Epidermal melanocyte (primary cell): ENCODE measurements at regions not wholly inside any gene's neighbourhood (a gene's known extent, or its start where the extent isn't known, plus 50 kb on each side); places are given as distances from the start of the nearest gene placed in this dataset.
"Not testable (repeated sequence)": the region's sequence is repeated elsewhere in the genome, so short reads cannot be mapped to it uniquely, and the experiment has no call there.

Source experiments
- DNase-seq: peaks from one replicate; pipeline ENCODE4 v3.0.0; 2011; ENCODE audit warnings: low spot score; ENCODE audit not compliant: insufficient read length

DNA sequence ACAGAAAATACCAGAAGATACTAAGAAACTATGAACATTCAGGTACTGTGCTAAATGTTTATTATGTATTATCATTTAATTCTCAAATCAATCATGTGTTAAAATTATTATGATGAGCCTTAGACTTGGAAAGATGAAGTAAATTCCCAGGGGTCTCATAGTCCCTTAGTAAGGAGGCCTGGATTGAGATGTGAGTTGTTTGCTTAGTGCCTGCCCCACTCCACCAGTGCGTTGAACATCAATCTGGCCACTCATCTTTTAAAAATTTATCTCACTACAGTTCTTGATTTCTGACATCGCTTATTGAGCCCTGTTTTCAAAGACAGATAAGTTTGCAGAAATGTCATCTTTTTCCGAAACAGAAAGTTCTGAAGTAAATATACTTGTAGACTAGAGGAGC, 618.4 kb upstream of the SEMA3D start:
- DNase-seq = no peak

DNA sequence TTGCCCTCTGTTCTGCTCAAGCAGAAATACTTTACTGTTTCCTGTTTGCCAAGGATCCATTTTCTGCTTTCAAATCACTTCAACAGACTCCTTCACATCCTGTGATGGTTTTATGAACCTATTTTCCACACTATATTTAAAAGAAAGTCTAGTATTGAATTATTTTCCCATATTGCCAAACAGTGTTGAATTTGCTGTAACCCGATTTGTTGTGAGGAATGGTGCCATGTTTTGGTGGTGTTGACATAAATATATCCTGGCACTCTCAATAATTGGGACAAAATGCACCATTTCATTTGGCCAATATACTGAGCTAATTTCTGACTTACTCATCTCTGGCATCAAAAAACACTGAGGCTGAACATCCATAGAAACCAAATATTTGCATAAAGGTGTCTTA, 615.4 kb upstream of the SEMA3D start:
- no peak for DNase-seq

DNA sequence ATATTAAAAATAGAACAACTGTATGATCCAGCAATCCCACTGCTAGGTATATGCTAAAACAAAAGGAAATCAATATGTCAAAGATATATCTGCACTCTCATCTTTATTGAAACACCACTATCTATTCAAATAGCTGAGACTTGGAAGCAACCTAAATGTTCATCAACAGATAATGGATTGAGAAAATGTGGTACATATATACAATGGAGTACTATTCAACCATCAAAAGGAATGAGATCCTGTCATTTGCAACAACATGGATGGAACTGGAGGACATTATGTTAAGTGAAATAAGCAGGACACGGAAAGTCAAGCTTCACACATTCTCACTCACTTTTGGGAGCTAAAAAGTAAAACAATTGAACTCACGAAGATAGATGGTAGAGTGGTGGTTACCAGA, 610.1 kb upstream of the SEMA3D start:
- no peak for DNase-seq

DNA sequence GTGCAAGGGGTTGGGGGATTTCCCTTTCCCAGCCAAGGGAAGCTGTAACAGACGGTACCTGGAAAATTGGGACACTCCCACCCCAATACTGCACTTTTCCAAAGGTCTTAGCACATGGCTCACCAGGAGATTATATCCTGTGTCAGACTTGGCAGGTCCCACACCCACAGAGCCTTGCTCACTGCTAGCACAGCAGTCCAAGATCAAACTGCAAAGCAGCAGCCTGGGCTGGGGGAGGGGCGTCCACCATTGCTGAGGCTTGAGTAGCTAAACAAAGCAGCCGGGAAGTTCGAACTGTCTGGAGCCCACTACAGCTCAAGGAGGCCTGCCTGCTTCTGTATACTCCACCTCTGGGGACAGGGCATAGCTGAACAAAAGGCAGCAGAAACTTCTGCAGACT, 604.2 kb upstream of the SEMA3D start:
- DNase-seq = not testable (repeated sequence)

DNA sequence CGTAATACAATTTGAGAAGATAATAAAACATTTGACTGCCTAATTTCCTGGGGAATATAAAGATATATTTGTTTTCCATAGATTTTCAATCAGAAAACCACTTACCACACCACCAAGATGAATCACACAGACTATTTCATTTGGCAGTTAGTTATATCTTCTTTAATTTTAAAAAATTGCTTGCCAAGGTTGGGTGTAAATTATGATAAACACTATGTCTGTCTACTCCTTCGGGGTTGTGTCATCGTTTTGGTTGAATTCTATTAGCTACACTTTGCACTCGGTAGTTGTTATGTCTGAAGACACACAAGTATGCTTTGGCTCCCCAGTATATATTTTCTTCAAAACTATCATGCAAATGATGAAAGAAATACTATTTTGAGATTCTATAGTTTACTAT, 594.8 kb upstream of the SEMA3D start:
- no peak for DNase-seq

DNA sequence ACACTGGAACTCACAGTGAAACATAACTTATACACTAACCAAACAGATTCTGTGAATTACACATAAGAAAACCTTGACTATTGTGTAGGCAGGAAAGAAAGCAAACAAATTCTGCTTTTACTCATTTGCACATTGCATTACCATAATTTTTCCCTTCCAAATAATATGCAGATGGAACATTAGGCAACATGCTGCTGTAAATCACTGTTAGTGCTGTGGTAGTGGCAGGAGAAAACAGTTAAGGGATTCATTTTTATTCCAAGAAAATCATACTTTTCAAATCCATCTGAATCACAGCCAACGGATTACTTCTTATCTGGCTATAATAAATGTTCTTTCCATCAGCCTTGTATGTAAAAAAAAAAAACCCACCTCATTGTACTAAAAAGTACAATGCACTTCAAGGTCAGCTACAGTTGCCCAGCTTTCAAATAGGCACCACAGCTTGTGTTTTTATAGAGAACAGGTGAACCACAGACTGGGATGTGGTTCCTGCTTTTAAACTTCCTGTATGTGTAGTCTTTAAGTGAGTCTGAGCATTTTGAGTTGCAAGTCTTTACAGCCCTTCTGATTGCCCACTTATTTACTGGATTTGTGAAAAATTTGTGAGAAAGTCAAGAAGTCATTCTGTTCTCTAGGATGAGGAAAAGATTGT, 590.0 kb upstream of the SEMA3D start:
- DNase-seq = no peak

DNA sequence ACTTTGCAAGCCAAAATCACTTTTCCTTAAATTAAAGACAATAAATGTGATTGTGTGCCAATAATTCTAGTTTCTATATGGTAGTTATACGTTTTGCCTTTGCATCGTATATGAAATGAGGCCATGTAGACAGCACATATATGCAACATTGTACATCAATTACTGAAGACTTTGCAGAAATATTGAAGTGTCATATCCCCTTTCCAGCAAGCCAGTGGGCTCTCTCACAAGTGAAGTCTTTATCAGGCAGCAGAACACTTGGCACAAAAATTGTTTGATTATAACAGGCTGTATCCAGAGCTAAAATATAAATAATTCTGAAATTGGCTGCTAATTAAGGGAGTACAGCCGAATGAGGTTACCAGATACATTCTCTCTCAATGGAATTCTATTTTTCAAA, 588.6 kb upstream of the SEMA3D start:
- no peak for DNase-seq

DNA sequence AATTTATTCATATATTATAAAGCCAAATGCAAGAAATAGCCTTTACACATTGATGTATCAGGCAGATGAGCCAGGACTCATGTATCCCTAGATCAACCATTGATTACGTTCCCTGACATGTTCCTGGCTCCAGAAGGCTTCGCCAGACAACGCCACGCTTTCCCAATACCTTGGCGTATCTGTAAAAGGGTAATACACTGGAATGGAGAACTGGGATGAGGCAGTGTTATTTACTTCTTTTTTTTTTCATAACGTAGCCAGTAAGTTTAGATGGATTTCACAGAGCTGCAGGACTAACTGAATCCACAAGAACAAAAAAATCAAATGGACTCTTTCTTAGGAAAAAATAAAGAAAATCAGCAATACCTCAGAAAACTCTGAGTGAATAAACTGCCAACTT, 588.1 kb upstream of the SEMA3D start:
- DNase-seq = no peak

DNA sequence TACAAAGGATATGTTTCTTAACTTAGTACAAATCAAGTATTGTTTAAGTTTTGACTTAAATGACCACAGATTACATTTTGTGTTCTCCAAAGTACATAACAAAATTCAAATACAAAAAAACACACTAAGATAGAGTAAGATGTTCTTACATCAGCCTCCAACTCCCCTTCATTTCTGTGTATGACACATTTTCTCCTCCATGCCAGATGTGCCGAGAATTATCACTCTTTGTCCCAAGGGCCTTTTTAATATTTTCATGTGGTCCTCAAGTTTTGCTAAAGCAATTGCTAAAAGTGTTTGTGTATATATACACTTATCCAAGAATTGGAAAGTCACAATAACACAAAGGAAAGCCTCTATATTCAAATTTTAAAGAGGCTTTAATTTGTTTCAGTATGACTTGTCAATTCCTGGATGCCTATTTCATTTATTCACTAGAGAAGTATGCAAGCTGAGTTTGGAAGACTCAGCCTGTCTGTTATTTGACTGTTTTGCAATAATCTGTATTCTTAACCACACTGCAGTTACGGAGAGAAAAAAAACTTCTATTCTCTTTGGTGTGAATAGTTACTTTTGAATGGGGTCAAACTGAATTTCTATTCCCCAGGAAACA, 586.4 kb upstream of the SEMA3D start:
- DNase-seq = no peak

DNA sequence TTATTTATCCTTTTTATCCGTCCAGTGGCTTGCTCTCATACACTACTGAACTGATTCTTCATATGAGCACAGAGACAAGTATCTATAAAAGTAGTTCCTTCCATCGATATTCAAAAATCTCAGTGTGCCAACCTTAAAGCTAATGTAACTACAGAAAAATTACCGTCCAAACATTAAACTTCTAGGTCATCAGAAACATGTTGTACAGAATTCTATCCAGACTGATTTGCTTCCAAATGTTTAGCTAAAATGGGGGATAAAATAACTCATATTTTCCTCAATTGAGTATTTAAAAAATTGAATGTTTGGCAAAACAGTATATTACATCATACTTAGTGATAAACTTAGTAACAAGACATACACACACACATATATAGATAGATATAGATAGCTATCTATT, 584.7 kb upstream of the SEMA3D start:
- no peak for DNase-seq

DNA sequence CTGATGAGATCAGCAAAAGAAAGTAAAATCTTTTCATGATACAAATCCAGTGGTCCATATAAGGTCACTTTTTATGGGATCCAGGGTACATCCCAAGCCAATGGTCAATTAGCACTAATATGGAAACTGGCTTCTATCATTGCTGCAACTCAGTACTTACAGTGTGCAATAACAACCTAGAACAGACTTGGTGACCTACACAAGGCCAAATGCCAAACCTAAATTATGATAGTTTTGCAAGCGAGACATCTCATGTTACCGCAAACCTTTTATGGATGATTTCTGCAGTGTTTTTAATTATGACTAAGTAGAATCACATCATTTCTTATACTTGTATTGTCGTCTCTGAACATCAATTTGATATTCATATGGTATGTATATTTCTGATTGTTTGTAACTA, 583.5 kb upstream of the SEMA3D start:
- DNase-seq = no peak

DNA sequence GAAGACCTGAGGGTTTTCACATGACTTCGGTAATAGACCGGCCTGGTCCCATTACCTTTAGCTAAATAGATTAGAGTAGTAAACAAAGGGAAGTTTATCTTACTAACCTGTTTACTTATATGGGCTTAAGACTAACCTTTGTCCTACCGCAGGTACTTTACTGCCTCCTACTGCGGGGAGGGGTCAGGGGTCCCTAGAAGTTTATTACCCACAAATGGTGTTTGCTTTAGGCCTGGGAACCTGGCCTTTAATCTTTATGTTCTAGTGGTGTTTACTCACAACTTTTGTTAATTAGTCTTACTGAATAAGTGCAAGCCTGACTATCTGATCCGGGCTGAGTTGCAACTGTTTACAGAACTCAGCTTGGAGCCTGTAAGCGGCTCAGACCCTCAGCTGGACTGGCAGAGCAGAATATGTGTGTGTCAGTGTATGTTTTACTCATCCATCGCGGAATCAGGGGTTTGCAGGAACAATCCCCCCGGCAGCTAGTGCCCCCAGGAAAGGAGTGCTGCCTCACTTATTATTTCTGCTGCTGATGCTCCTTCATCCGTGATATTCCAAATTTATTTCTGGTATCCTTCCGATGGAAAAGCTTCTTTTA, 578.9 kb upstream of the SEMA3D start:
- no peak for DNase-seq

DNA sequence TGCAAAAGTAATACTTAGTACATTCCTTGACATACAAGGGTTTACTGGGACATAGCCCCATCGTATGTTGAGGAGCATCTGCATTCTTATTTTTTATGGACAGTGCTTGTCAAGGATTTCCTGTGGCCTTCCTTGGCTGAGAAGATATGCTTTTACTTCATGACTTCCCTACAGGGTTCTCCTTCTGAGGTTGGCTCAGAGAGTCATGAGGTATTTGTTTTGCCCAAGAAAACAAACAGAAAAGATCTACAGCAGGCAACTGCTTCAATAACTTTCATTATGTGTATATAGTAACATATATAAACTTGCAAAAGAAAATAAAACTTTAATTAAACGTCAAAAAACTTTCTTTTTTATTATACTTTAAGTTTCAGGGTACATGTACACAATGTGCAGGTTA, 577.2 kb upstream of the SEMA3D start:
- DNase-seq = no peak

DNA sequence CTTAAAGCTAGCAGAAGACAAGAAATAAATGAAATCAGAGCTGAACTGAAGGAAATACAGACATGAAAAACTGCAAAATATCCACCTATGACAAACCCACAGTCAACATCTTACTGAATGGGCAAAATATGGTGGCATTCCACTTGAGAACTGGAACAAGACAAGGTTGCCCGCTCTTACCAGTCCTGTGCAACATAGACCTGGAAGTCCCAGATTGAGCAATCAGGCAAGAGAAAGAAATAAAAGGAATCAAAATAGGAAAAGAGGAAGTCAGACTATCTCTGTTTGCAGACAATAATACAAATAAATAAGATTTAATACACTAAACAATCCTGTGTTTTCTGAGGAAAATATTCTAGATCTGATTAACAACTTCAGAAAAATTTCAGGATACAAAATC, 570.5 kb upstream of the SEMA3D start:
- DNase-seq = no peak

DNA sequence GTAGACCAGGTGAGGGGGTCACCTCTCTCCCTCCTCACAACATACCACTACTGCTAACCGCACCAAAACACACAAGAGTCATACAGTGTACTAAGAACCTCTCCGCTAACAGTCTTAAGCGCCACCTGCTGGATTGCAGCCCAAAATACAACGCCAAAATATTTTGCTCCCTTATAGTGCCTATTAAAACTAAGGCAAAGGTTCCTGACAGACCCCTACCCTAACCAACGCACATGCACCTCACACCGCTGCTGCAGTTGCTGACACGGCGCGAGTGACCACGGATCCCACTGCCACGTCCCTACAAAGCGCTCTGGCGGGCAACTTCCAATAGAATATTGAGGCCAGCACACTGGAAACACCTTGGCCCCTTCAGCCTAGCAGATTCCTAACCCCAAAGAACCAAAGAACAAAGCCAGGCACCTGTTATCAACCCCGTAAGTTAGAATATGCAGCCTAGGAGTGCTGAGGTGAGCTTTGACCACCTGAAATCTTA, 563.6 kb upstream of the SEMA3D start:
- no peak for DNase-seq

DNA sequence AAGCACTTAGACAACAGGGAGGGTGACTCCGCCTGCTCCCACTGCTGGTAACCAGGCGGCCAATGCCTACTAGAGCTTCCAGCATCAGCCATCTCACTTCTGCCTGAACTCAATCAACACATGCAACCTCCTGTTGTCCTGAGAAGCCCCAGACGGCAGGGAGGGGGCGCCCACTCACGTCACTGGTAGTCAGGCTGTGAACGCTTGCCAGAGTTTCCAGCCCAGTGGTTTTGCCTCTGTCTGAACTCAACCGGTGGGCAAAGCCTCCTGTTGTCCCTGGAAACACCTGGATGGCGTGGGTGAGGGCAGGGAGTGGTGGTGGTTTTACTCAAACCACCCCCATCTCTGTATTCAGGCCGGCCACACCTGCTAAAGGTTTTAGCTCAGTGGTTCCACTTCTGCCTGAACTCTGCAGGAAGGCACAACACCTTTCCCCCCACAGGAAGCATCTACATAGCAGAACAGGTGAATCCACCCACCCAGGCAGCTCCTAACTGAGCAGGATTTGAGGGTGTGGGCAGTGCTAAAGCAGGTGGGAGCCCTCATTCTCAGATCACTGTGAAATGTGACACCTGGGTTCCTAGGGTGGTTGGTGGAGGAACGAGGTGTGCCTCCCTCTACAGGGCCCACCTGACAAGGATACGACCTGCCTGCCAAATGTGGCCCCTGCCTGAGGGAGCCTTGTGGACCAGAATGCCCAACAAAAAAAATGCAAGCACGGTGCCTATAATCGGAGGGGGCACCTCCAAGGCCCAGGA, 563.0 kb upstream of the SEMA3D start:
- no peak for DNase-seq

DNA sequence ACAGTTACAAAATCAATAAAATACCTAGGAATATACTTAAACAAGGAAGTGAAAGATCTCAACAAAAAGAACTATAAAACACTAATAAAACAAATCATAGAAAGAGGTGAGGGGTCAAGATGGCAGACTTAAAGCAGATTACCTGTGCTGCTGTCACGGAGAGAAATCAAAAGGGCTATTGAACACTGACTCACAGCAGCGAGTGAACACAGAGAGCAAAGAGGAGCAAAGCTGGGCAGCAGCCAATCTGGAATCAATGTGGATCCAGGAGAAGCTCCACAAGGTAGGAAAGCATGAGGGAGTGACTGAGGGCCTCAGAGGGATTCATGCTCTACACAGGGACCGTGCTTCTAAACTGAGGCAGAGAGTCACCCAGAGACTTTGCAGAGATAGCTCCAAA, 562.0 kb upstream of the SEMA3D start:
- DNase-seq = no peak

DNA sequence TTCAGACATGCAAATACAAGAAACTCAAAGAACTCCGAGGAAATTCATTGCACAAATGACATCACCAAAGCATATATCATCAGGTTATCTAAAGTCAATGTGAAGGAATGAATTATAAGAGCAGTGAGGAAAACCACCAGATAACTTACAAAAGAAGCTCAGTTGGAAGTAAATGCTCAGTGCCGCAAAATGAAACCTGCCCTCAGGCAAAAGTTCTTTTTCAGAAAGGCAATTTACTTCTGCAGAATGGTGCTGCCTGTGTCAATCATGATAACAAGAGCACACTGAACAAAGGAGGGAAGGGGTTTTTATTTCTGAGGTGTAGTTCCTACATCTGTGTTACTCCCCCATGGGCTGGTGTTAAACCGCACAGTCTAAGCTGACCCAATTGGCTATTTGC, 550.6 kb upstream of the SEMA3D start:
- no peak for DNase-seq

DNA sequence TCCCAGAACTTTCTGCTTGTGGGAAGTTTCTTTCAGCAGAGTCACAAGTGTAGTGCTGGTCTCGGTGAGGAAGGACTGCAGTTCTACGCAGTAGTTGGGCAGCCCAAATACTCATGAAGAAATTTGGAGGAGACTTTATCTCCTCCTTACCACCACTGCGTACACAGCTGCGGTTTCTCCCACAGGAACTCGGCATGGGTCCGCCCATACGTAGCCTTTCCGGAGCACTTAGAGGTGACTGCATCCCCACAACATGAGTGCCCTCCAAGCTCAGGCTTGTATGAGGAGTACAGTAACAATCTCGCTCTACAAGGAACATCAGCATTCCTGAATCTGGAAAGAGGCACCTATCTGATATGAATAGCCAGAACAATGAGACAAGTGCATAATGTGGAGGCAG, 549.2 kb upstream of the SEMA3D start:
- no peak for DNase-seq

DNA sequence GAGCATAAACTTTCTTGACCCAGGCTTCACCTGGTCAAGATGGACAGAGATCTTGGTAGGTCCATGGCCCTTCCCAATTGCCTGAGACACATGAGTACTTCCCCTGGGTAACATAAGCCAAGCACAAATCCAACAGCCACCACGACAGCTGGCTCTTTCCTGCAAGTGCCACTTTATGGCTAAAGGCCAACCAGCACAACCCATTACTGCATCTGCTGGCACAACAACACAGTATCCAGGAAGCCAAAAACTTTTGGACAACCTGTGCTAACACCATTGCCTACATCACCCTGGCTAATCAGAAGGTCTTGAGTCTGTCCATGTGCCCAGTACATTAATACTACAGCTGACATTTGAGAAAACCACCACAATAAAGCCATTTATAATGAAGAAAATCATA, 548.0 kb upstream of the SEMA3D start:
- DNase-seq = no peak

DNA sequence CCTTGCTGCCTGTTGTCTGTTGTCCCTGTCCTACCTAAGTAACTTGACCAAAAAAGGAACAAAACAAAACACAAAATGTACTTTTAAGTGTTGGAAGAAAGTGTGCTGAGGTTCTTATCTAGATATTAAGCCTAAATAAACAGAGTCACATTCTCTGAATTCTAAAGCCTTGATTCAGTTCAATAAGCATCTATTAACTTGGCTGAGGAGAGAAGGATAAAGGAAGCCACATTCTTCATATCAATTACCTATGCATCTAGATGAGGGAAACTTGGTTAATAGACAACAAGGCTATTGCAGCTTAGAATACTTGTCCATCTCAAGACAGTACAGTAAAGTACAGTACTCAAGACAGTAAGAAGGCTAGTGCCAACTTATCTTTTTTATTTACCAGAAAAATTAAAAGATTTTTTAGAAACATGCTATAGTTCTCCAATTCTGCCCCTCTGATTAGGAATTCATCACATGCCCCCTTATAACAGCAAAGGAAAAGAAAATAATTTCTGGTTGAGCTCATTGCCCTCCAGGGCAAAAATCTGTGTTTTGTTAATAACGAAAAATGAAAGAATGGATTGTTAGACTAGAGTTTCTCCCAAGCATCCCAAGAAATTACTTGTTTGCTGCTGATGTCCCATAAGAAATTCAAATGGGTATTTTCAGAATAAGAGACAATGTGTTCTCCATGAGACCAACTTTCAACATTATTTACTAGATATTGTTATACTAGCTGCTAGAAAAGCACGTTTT, 546.5 kb upstream of the SEMA3D start:
- DNase-seq = peak; percentile 24

DNA sequence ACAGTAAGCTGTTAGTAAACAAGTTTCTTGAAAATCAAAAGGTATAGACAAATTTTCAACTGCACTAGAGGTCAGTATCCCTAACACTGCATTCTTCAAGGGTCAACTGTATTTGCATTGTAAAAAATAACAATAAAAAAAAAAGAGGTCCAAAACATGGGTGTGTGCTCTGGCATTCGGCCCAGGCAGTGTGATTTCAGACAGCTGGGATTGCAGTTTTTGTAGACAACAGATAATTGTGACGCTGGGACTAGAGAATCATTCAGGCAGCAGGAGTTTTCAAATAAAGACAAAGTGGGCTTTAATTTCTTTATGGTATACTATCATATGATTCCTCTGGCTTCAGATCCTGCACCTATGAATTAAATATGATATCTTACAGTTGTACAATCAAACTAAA, 543.2 kb upstream of the SEMA3D start:
- DNase-seq = no peak
